ENCODE measurements at regions not wholly inside any gene's neighbourhood (a gene's known extent, or its start where the extent isn't known, plus 50 kb on each side); places are given as distances from the start of the nearest gene placed in this dataset.

DNA sequence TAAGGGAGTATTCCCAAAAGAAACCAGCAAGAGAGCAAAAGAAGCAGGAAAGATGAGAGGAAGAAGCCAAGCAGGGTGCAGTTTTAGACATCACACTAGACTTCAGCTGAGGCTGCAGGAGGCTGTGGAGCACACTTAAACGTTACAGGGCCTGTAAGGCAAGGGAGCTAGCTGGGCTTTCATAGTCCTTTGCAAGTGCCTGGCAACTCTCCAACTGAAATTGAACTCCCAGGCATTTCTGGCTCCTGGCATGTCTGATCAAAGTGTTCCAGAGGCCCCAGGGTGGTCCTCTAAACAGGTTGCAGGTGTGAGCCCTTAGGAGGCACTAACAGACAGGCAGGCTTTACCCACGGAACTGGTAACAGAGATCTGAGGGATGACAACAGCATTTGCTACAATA is 750.2 kb downstream of the XPNPEP1 start:
- BruUV-seq (replicated peaks): no TSS peak
- no peak for ATAC-seq (ENCODE audit: low read depth)
- in situ Hi-C loops (cut with MboI; ENCODE audit: low sequenced_read_pairs): no loop called here

More for the DNA sequence above, 750.2 kb downstream of the XPNPEP1 start:
- WGBS, 2 experiments (ENCODE audit: extremely low coverage in 2 of 2, insufficient read length in 1 of 2): 25% methylated on average over 2 of the region's 2 CpGs; no CpG with 5 or more reads in 1 of the 2 experiments
- ChIA-PET CTCF (no interaction called here), POLR2A (ENCODE audit: unreplicated experiment) (no interaction called here)
- Histone ChIP-seq H3K4me2 (ENCODE audit: low read depth, low read length) (no peak overlapping the region), H3K4me3 (ENCODE audit: insufficient read depth, low read depth, low read length) (no peak overlapping the region), H4K5ac (ENCODE audit: low read depth, low read length) (no peak overlapping the region), H3K9me3 (ENCODE audit: control insufficient read depth, insufficient read depth, low read length) (no peaks in the 10 kb centered on the region), H3K4me1 (ENCODE audit: control insufficient read depth, insufficient read depth, low read length) (no peaks in the 10 kb centered on the region), H3K9ac (ENCODE audit: low read depth, low read length) (no peak overlapping the region), H2AK9ac (replicated peaks; ENCODE audit: low read depth, low read length, poor library complexity) (no peak overlapping the region), H3K4ac (ENCODE audit: low read depth, low read length) (no peak overlapping the region), H2BK5ac (ENCODE audit: low read depth, low read length, poor library complexity, severe bottlenecking) (no peak overlapping the region), H2AK5ac (ENCODE audit: low read depth, low read length) (no peak overlapping the region), H3K14ac (replicated peaks; ENCODE audit: low read depth, low read length) (no peak overlapping the region), H2BK20ac (ENCODE audit: low read depth, low read length) (no peak overlapping the region), H3K36me3 (ENCODE audit: control insufficient read depth, insufficient read depth, low read length) (no peaks in the 10 kb centered on the region), H3K23ac (ENCODE audit: low read depth, low read length) (no peak overlapping the region), H3K79me1 (ENCODE audit: low read depth in 1 of 2, low read length in 2 of 2) (no peaks in the 10 kb centered on the region), H2BK15ac (ENCODE audit: low read depth, low read length) (no peak overlapping the region), H3K56ac (ENCODE audit: extremely low read depth, insufficient read depth, low read length) (no peak overlapping the region), H2AFZ (replicated peaks; ENCODE audit: low read length, poor library complexity) (no peak overlapping the region), H3K27ac (ENCODE audit: insufficient read depth, low read length) (no peak overlapping the region), H4K8ac (ENCODE audit: low read depth in 2 of 2, low read length in 2 of 2) (no peak overlapping the region), H2BK120ac (ENCODE audit: low read depth, low read length) (no peak overlapping the region), H3K9me1 (ENCODE audit: insufficient read depth, low read length) (no peaks in the 10 kb centered on the region; the same call in 1 of the 2 replicates), H3K18ac (ENCODE audit: low read depth, low read length) (no peak overlapping the region), H4K91ac (ENCODE audit: insufficient read depth, low read depth, low read length) (no peak overlapping the region), H4K20me1 (ENCODE audit: insufficient read depth, low read length) (no peaks in the 10 kb centered on the region), H3K27me3 (ENCODE audit: control insufficient read depth, insufficient read depth, low read length) (no peaks in the 10 kb centered on the region)
- TF ChIP-seq POLR2A (IDR thresholded peaks at IDR 0.05; ENCODE audit: low read depth, low read length) (no peak), RAD21 (IDR thresholded peaks at IDR 0.05; ENCODE audit: low read length) (no peak), MAZ (IDR thresholded peaks at IDR 0.05; ENCODE audit: borderline replicate concordance, low read depth, low read length) (no peak), MXI1 (IDR thresholded peaks at IDR 0.05; ENCODE audit: borderline replicate concordance, low read depth, low read length) (no peak)
- TF ChIP-seq, protein P1, sequence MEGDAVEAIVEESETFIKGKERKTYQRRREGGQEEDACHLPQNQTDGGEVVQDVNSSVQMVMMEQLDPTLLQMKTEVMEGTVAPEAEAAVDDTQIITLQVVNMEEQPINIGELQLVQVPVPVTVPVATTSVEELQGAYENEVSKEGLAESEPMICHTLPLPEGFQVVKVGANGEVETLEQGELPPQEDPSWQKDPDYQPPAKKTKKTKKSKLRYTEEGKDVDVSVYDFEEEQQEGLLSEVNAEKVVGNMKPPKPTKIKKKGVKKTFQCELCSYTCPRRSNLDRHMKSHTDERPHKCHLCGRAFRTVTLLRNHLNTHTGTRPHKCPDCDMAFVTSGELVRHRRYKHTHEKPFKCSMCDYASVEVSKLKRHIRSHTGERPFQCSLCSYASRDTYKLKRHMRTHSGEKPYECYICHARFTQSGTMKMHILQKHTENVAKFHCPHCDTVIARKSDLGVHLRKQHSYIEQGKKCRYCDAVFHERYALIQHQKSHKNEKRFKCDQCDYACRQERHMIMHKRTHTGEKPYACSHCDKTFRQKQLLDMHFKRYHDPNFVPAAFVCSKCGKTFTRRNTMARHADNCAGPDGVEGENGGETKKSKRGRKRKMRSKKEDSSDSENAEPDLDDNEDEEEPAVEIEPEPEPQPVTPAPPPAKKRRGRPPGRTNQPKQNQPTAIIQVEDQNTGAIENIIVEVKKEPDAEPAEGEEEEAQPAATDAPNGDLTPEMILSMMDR (conservative IDR thresholded peaks at IDR 0.05; ENCODE audit: low read depth, low read length): no peak
- DNase-seq: peak; percentile 4
- dilution Hi-C loops (cut with HindIII; ENCODE audit: low sequenced_read_pairs, unreplicated experiment): no loop called here
- intact Hi-C loops (cut with micrococcal nuclease): no loop called here

Measured in IMR-90 (cell line).